ENCODE measurements at regions not wholly inside any gene's neighbourhood (a gene's known extent, or its start where the extent isn't known, plus 50 kb on each side); places are given as distances from the start of the nearest gene placed in this dataset.

DNA sequence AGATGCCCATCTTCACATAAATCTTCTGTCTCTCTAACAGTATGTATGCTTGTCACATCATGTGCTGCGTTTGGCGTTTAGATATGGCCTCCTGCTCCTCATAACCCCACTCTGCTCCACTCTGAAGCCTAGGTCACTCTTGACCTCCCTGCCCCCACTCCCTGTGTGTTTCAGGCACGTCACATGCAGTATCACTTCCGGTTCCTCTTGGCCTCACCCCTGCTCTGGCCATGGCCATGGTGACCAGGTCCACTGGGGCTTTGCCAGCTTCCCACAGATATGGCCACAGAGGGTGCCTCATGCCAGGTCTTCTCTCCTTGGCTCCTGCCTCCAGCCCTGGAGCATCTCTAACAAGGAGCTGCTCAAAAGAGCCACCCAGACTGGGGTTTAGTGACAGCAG lies 160.0 kb downstream of the RNF152 start:
- 68% methylated on average over 4 of the region's 4 CpGs; no CpG with 5 or more reads in 1 of the 2 donors for WGBS, 2 donors (ENCODE audit: low coverage in 1 of 2)
- Histone ChIP-seq H3K36me3 (no peaks in the 10 kb centered on the region), H3K4me1 (peaks cover 21 to 34% (median 27%) of the 10 kb centered on the region in 4 donors), H3K27me3 (no peaks in the 10 kb centered on the region), H3K4me3 (no peak overlapping the region), H3K9me3 (no peaks in the 10 kb centered on the region), H3K27ac (peak overlapping the region; percentile 3 to 58 (median 46))
- intact Hi-C loops (cut with DNase I; ENCODE audit: low total_unique reads) (no loop called here), in situ Hi-C loops (cut with MboI; ENCODE audit: low pct_ligation_motif_present in 1 of 4, low pct_unique_long_range_greater_than_20kb in 1 of 4, low sequenced_read_pairs in 3 of 4) (no loop called here)
- no peak for TF ChIP-seq POLR2AphosphoS5 (IDR thresholded peaks at IDR 0.05)
- TF ChIP-seq, protein P1, sequence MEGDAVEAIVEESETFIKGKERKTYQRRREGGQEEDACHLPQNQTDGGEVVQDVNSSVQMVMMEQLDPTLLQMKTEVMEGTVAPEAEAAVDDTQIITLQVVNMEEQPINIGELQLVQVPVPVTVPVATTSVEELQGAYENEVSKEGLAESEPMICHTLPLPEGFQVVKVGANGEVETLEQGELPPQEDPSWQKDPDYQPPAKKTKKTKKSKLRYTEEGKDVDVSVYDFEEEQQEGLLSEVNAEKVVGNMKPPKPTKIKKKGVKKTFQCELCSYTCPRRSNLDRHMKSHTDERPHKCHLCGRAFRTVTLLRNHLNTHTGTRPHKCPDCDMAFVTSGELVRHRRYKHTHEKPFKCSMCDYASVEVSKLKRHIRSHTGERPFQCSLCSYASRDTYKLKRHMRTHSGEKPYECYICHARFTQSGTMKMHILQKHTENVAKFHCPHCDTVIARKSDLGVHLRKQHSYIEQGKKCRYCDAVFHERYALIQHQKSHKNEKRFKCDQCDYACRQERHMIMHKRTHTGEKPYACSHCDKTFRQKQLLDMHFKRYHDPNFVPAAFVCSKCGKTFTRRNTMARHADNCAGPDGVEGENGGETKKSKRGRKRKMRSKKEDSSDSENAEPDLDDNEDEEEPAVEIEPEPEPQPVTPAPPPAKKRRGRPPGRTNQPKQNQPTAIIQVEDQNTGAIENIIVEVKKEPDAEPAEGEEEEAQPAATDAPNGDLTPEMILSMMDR (IDR thresholded peaks at IDR 0.05), result no peak
- TF ChIP-seq POLR2A (IDR thresholded peaks at IDR 0.05), result no peak
- TF ChIP-seq EP300 (IDR thresholded peaks at IDR 0.05; ENCODE audit: low read depth), result no peak
- no peak for DNase-seq

DNA sequence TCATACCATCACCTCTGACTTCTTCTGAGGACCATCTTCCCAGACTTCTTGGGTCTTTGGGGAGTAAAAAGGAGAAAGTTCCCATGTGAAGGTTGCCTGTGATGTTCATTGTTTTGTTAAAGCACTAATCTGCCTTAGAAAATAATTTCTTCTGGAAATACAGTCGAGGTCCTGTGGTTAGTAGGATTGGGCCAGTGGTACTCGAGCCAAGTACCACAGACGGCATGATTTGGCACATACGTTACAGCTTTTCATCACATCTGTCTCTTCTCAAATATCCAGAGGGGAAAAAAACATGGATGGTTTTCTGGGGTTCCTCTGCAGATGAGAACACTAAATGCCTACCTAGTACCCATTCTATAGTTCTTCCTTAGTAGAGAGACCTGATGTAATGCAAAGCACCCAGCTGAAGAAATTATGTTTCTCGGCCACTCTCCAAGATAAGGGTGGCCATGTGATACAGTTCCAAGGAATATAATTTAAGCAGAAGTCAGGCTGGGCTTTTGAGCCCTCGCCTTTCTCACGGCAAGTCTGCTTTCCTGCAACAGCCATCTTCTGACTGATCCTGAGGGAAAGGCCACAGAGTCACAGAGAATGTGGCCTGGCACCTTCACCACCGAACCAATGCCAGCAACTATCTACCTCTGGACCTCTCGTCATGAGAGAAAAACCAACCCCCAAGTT lies 161.0 kb downstream of the RNF152 start:
- no peak for DNase-seq
- TF ChIP-seq POLR2A (IDR thresholded peaks at IDR 0.05), result no peak
- in situ Hi-C loops (cut with MboI; ENCODE audit: low pct_ligation_motif_present in 1 of 4, low pct_unique_long_range_greater_than_20kb in 1 of 4, low sequenced_read_pairs in 3 of 4) (no loop called here), intact Hi-C loops (cut with DNase I; ENCODE audit: low total_unique reads) (no loop called here)
- no peaks in the 10 kb centered on the region for H3K36me3 ChIP-seq
- H3K4me1 ChIP-seq, result peaks cover 18 to 26% (median 24%) of the 10 kb centered on the region in 4 donors
- no peaks in the 10 kb centered on the region for H3K27me3 ChIP-seq
- no peak overlapping the region for H3K4me3 ChIP-seq
- H3K27ac ChIP-seq, result peak overlapping the region; percentile 7 to 58 (median 46)
- 73 to 83% methylated on average over 6 to 9 of the region's 9 CpGs for WGBS, 2 donors (ENCODE audit: low coverage in 1 of 2)
- no peaks in the 10 kb centered on the region for H3K9me3 ChIP-seq

DNA sequence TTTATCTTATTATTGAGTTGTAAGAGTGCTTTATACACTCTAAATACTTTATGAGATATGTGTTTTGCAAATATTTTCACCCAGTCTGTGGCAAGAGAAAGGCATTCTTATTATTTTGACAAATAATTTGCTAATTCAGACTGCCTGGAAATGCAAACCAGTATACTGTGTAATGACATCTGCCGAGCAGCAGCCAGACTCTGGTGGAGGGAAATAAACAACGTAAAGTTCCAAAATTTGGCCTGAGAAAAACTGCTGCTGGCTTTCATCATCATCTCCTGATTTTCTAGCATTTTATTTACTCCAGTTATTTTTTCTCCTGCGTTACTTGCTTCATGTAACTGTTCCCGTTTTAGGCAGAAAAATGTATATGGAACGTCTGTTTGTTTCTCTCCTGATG lies 161.6 kb downstream of the RNF152 start:
- Histone ChIP-seq H3K4me1 (peaks cover 18 to 19% (median 18%) of the 10 kb centered on the region in 4 donors), H3K36me3 (no peaks in the 10 kb centered on the region), H3K27me3 (no peaks in the 10 kb centered on the region), H3K9me3 (no peaks in the 10 kb centered on the region), H3K4me3 (no peak overlapping the region), H3K27ac (peak overlapping the region; percentile 3 to 58 (median 22))
- in situ Hi-C loops (cut with MboI; ENCODE audit: low pct_ligation_motif_present in 1 of 4, low pct_unique_long_range_greater_than_20kb in 1 of 4, low sequenced_read_pairs in 3 of 4), result no loop called here
- WGBS, 2 donors (ENCODE audit: low coverage in 1 of 2), result 60 to 90% methylated on average over 5 of the region's 5 CpGs
- intact Hi-C loops (cut with DNase I; ENCODE audit: low total_unique reads), result no loop called here
- no peak for DNase-seq
- TF ChIP-seq POLR2A (IDR thresholded peaks at IDR 0.05), result no peak
- TF ChIP-seq, protein P1 (IDR thresholded peaks at IDR 0.05), result no peak
- TF ChIP-seq POLR2AphosphoS5 (IDR thresholded peaks at IDR 0.05), result no peak
- no peak for TF ChIP-seq EP300 (IDR thresholded peaks at IDR 0.05; ENCODE audit: low read depth)

DNA sequence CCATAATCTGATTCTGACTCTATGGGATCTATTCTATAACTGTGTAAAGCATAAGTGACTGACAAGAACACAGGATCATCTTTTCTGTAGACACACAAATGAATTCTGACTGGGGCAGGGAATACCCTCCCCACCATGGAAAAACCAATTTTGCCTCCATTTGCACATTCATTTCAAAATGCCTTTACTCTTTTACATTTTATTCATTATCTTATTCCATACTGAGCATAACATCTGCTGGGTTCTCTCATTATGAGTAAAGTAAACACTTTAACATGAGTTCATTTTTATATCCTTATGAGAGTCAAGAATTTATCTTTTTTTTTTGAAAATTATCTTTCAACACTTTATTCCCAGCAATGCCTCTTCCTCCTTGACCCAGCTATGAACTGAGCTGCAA lies 163.5 kb downstream of the RNF152 start:
- H3K4me1 ChIP-seq, result peaks cover 7 to 10% (median 8%) of the 10 kb centered on the region in 4 donors
- DNase-seq, result no peak
- TF ChIP-seq POLR2A (IDR thresholded peaks at IDR 0.05) (no peak), EP300 (IDR thresholded peaks at IDR 0.05; ENCODE audit: low read depth) (no peak), POLR2AphosphoS5 (IDR thresholded peaks at IDR 0.05) (no peak)
- TF ChIP-seq, protein P1 (IDR thresholded peaks at IDR 0.05), result no peak
- no peaks in the 10 kb centered on the region for H3K9me3 ChIP-seq
- H3K27me3 ChIP-seq, result no peaks in the 10 kb centered on the region
- intact Hi-C loops (cut with DNase I; ENCODE audit: low total_unique reads) (no loop called here), in situ Hi-C loops (cut with MboI; ENCODE audit: low pct_ligation_motif_present in 1 of 4, low pct_unique_long_range_greater_than_20kb in 1 of 4, low sequenced_read_pairs in 3 of 4) (no loop called here)
- no peaks in the 10 kb centered on the region for H3K36me3 ChIP-seq
- H3K4me3 ChIP-seq, result no peak overlapping the region
- no peak overlapping the region for H3K27ac ChIP-seq
